ENCODE measurements at regions not wholly inside any gene's neighbourhood (a gene's known extent, or its start where the extent isn't known, plus 50 kb on each side); places are given as distances from the start of the nearest gene placed in this dataset.
"Not testable (repeated sequence)": the region's sequence is repeated elsewhere in the genome, so short reads cannot be mapped to it uniquely, and the experiment has no call there.

DNA sequence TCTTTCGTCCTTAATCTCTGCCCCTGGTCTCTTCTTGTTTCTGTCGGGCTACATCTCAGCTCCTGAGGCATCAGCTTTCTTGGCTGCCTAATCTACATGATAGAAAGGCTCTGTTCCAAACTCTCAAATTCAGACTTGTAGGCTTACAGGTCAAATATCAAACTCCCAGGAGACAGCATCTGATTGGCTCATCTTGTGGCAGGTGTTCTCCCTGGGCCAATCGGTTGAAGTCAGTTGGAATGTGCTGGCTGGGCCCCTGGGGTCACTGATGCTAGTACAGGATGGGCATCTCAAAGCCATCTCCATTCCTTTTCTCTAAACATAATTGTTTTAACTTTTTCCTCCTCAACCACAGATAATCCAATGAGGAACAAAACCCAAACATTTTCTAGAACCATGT, 198.7 kb downstream of the CNTN3 start:
- no peak for DNase-seq (ENCODE audit: low spot score)

- DNase-seq (ENCODE audit: low spot score) = no peak
Observed at GRCh38 chr3:74413547-74414241, 200.8 kb downstream of the CNTN3 start.

GRCh38 chr3:74410276-74410941, 204.1 kb downstream of the CNTN3 start:
- no peak for DNase-seq (ENCODE audit: low spot score)

- DNase-seq (ENCODE audit: low spot score) = no peak
Observed at GRCh38 chr3:74409066-74409465, 205.4 kb downstream of the CNTN3 start.

DNA sequence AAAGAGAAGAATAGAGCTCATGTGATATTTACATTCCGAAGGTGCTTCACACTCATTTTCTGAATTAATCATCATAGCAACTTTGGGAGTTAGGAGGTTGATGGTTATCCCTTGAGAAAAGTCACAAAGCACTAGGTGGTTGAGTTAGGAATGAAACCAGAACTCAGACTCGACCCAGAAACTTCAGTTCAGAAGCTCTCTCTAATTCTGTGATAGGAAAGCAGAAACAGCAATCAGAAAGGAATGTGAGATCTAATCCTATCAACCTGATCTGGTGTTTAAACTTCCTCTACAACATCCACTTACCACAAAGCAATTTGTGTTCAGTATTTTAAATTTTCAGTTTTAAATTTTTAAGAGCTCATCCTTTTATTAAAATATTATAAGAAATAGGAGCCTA, 211.2 kb downstream of the CNTN3 start:
- DNase-seq (ENCODE audit: low spot score) = no peak

GRCh38 chr3:74402821-74403220, 211.6 kb downstream of the CNTN3 start:
- DNase-seq (ENCODE audit: low spot score) = no peak

DNA sequence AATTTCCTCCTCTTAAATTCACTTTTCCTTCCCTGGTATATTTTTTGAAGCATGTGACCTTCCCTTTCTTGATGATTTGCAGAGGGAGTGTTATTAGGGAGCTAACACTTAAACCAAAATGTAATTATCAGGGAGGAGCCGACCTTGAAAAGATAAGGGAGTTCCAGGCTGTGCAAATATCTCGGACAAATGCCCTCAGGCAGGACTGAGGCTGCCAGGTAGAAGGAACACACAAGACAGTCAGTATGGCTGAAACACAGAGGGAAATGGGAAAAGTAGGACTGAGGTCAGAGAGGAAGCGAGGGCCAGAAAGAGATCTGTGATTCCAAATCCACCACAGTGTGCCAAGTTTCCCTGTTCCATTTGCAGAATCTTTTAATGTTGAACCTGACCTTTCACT, 221.0 kb downstream of the CNTN3 start:
- no peak for DNase-seq (ENCODE audit: low spot score)

DNA sequence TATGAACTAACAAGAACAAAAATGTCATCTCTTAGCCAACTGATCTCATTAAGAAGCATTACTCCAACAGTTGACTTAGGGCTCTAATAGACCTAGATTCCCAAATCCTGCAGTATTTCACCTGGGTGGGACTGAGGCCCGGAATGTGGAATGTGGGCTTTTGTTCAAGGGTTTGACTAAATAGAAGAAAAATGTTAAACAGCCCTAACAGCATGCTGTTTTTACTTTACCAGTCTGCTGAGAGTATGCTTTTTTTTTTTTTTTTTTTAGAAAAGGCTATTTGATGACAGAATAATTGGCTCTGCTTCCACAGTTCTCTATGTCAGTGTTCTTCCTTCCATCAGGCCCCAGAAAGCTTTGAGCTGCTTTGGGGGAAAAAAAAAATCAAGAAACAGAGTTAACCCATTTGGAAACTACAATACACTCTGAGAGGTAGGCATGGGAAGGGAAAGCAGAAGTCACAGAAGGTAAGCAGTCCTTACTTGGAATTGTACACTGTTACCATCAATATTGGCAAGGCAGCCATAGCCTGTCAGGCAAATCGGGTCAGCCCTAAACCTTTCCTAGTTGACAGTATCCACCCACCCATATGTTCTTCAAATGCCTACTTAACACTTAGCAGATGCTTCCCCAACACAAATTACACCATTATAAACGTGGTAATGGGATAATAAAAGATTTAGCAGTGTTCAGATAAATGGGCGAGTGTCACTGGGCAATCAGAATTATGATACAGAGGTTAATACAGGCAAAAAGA, 224.2 kb downstream of the CNTN3 start:
- no peak for DNase-seq (ENCODE audit: low spot score)

- no peak for DNase-seq (ENCODE audit: low spot score)
Observed at GRCh38 chr3:74387111-74387735, 227.2 kb downstream of the CNTN3 start.

DNA sequence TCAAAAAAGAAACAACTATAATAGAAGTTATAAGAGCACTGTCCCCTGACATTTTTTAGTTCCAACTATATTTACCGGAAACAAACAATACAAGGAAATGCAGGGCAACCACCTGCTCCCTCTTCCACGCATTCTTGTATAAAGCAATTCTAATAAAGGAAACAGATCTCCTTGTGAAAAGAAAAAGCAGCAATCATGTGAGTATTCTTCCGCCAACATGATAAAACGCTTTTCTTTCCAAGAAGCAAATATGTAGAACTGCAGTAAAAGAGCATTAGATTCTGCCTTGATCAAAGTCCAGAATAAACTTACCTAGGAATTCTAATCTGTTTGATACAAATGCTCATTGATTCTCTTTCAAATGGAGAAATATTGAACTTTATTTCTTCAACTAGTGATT, 230.3 kb downstream of the CNTN3 start:
- DNase-seq (ENCODE audit: low spot score) = no peak

GRCh38 chr3:74377669-74378068, 236.8 kb downstream of the CNTN3 start:
- DNase-seq (ENCODE audit: low spot score) = no peak

DNA sequence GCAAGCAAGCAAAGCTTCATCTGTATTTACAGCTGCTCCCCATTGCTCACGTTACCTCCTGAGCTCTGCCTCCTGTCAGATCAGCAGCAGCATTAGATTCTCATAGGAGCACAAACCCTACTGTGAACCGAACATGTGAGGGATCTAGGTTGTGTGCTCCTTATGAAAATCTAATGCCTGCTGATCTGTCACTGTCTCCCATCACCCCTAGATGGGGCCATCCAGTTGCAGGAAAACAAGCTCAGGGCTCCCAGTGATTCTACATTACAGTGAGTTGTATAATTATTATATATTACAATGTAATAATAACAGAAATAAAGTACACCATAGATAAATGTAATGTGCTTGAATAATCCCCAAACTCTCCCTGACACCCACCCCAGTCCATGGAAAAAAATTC, 238.1 kb downstream of the CNTN3 start:
- DNase-seq (ENCODE audit: low spot score) = not testable (repeated sequence)

- DNase-seq (ENCODE audit: low spot score) = no peak
Observed at GRCh38 chr3:74375653-74376052, 238.8 kb downstream of the CNTN3 start.

DNA sequence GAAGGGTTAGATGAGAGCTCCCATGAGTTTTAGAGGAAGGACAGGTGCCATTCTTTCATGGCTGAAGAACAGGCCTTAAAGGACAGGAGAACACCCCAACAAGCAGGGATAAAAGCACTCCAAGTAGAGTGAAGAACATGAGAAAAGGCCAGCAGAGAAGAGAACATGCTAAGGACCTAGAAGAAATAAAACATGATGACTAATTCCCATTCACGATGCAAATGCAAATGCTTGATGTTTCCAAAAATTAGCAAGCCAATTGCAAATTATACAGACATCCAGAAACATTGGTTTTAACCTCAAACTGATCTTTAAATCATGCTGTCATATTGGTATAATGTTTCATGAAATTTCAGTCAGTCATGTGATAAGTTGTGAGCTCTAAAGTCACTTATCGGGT, 241.7 kb downstream of the CNTN3 start:
- no peak for DNase-seq (ENCODE audit: low spot score)

DNA sequence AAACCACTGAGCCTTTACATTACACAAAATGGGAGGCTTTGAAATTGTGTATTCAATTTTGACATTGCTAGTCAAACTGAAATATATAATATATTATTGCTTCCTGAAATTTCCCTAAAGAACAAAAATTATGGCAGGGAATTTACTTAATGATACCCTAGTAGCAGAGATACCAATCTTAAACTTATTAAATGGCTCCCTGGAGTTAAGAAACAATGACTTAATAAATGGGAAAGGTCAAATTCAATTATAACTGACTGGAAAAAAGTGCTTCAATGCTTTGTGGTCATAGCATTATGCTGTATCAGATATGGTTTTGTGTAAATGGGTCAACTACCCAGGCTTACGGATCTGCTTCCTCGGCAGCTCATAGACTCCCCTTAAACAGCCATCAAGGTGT, 244.1 kb downstream of the CNTN3 start:
- DNase-seq (ENCODE audit: low spot score) = no peak

DNA sequence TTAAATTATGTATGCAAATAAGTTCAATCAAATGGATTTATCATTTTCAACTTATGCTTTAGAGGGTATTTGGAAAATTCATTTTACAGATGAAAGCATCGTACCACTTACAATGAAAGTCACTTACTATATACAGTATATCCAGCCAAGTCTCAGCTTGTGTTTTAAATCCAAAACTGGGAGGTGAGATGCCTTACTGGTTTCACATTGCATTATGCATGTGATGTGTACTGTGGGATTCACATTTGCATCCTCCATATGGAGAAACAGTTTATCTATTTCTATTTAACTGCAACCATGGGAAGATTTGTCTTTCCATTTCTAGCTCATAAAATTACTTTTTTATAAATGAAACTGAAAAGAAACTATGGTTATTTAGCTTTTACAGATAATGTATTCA, 248.1 kb downstream of the CNTN3 start:
- no peak for DNase-seq (ENCODE audit: low spot score)

- no peak for DNase-seq (ENCODE audit: low spot score)
Observed at GRCh38 chr3:74363346-74363745, 251.1 kb downstream of the CNTN3 start.

DNA sequence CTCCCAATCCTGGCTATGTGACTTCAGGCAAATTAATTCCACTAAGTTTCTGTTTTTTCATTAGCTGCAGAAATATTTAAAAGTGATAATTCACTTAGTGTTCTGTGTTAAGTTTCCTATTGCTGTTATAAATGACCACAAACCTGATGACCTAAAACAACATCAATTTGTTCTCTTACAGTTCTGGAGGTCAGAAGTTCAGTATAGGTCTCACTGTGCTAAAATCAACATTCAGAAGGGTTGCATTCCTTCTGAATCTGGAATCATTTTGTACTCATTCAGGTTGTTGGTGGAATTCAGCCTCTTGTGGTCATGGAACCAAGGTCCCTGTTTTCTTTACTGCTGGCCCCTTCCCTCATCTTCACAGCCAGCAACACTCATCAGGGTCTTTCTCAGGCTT, 254.1 kb downstream of the CNTN3 start:
- DNase-seq (ENCODE audit: low spot score) = no peak

DNA sequence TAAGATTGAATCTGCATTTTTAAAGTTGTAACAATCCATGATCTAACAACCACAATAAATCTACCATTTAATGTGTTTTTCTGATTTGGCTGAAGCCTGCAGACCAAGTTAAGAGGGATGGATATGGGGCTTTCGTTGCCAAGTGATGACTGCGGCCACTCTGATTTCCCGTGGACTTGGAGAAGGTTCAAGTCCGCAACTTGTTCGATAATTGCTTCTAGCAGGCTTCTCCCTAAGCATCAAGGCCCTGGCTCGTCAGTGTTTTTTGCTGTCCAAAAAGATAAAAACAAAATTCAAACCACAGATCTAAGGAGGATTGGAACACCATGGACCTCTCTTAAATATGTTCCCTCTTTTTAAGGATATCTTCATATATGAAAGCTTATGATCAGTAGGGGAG, 256.6 kb downstream of the CNTN3 start:
- DNase-seq (ENCODE audit: low spot score) = no peak

DNA sequence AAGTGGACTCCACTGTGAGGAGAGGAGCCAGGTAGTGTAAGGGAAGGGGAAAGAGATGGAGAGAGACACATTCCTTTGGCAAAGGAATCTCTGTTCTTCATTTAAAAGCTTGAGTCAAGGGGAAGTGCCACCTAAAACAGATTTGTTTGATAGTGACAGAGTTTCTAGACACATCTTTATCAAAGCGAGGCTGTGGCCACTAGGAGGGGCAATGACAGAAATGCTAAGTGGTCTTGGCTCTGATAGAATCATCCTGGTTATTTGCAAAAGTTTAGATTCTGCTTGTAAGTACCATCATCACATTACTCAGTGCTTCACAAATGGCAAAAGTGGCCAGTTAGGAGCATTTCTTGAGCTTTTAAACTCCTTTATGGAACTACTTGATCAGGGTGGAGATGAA, 261.4 kb downstream of the CNTN3 start:
- DNase-seq (ENCODE audit: low spot score) = no peak

- no peak for DNase-seq (ENCODE audit: low spot score)
Observed at GRCh38 chr3:74352166-74352565, 262.3 kb downstream of the CNTN3 start.

GRCh38 chr3:74351213-74351612, 263.2 kb downstream of the CNTN3 start:
- no peak for DNase-seq (ENCODE audit: low spot score)

DNA sequence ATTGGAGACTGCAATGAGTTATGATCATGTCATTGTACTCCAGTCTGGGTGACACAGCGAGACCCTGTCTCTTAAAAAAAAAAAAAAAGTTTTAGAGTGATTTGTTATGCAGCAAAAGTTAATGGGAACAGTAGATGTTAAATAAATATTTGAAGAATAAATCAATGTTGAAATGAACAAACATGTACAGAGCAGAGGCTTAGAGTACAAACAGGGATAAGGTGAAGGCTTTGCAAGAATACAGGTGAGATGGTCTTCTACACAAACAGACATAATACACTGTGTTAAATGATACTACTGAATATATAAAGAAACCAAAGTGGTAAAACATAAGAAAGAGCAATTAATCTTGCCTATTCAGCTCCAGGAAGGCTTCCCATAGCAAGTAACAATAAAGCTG, 265.4 kb downstream of the CNTN3 start:
- DNase-seq (ENCODE audit: low spot score) = no peak
